C4-2B (cell line): ENCODE measurements at regions not wholly inside any gene's neighbourhood (a gene's known extent, or its start where the extent isn't known, plus 50 kb on each side); places are given as distances from the start of the nearest gene placed in this dataset.

Source experiments
- H3K27ac ChIP-seq: fragments of 450-650 bp; 2 replicates; pipeline ENCODE4 v1.5.1; 2017
- ZFX ChIP-seq: fragments of 450-650 bp; IDR thresholded peaks from 2 replicates; pipeline ENCODE4 v1.6.1; 2017
- TF ChIP-seq, protein P1 (sequence below): fragments of 450-650 bp; conservative IDR thresholded peaks from 2 replicates; pipeline ENCODE4 v1.5.1; 2017; ENCODE audit warnings: mild to moderate bottlenecking

DNA sequence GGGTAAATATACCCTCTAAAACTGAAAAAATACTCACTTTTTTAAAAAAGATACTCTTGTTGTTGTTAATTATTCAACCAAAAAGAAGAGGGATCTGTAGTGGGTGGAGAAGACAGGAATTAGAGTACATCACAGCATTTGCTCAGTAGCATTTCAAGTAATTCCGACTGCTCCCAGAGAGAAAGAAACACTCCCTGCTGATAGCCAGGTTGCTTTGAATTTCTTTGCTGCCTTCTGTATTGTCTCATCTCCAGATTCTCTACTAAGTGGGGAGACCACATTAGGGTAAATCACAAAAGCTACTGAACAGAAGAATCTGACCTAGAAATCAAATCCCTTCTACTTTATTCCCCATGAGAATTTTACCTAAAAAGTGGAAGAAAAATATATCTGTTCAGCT lies 661.1 kb downstream of the BRINP3 start:
- TF ChIP-seq, protein P1, sequence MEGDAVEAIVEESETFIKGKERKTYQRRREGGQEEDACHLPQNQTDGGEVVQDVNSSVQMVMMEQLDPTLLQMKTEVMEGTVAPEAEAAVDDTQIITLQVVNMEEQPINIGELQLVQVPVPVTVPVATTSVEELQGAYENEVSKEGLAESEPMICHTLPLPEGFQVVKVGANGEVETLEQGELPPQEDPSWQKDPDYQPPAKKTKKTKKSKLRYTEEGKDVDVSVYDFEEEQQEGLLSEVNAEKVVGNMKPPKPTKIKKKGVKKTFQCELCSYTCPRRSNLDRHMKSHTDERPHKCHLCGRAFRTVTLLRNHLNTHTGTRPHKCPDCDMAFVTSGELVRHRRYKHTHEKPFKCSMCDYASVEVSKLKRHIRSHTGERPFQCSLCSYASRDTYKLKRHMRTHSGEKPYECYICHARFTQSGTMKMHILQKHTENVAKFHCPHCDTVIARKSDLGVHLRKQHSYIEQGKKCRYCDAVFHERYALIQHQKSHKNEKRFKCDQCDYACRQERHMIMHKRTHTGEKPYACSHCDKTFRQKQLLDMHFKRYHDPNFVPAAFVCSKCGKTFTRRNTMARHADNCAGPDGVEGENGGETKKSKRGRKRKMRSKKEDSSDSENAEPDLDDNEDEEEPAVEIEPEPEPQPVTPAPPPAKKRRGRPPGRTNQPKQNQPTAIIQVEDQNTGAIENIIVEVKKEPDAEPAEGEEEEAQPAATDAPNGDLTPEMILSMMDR = no peak
- no peak for TF ChIP-seq ZFX
- no peak overlapping the region for H3K27ac ChIP-seq

DNA sequence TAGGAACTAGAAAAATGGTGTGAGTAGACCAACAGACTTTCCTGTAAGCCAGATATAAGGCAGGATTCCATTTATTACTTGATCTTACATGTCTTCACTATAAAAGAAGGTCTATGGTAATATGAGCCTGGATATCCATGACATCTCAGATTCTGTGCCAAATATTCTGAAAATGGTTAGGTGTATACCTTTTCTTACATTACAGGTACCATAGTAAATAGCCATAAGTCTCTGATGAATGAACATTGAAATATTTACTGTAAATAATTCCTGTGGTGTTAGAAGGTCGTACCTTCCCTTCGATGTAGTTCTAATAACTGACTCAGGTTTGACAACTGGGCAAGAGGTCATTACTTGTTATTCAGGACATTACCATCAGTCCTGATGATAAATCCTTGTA lies 657.9 kb downstream of the BRINP3 start:
- H3K27ac ChIP-seq = no peak overlapping the region
- TF ChIP-seq ZFX = no peak
- TF ChIP-seq, protein P1 = no peak

DNA sequence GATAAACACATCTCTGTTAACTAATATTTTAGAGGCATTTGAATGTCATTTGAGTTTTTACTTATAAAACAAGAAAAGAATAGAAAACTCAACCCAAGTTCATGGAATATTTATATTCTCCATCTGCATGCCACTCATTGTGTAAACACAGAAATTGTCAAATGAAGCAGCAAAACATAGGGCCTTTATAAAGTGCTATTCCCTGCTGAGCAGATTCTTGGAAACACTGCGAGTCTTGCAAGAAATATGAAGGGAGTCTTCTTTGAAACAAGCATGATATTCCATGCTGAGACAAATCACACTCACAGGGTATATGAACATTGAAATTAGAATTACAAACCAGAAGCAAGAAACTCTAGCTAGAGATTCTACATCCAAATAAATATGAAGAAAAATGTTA lies 655.8 kb downstream of the BRINP3 start:
- TF ChIP-seq, protein P1 = no peak
- no peak for TF ChIP-seq ZFX
- H3K27ac ChIP-seq = no peak overlapping the region

DNA sequence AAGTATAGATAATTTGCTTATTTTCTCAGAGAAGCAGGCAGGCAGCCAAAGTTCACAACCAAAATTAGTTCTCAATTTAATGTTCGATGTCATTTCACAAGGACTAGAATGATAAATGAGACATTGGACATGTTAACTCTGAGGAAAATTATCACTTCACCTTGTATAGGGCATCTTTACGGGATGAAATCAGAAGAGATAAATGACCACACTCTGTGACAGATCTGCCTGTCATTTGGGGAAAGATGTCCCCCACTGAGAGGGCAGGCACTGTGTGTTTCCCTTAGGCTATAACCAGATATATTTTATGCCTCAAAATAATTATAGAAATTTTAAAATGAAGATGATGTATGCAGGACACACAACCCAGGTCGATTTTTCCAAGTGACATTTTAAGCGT lies 642.9 kb downstream of the BRINP3 start:
- H3K27ac ChIP-seq = no peak overlapping the region
- TF ChIP-seq ZFX = no peak
- TF ChIP-seq, protein P1 = no peak

DNA sequence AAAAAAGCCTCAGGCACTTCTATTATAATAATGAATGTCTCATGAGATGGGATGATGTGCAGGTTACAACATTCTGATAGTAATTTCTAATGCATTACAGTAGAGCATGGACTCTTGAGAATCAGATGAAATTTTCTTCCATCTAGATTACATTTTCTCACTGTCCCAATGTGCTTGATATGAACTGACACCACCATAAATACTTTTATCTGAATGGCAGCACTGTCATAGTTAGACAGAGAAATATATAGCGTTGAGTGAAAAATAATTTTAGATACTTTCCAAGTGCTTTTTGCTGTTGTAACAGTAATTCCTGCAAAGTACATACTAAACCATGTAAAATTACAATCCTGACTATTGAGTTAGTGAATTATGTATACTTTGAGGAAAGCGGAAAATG lies 630.1 kb downstream of the BRINP3 start:
- H3K27ac ChIP-seq = no peak overlapping the region
- TF ChIP-seq ZFX = no peak
- TF ChIP-seq, protein P1 = no peak

DNA sequence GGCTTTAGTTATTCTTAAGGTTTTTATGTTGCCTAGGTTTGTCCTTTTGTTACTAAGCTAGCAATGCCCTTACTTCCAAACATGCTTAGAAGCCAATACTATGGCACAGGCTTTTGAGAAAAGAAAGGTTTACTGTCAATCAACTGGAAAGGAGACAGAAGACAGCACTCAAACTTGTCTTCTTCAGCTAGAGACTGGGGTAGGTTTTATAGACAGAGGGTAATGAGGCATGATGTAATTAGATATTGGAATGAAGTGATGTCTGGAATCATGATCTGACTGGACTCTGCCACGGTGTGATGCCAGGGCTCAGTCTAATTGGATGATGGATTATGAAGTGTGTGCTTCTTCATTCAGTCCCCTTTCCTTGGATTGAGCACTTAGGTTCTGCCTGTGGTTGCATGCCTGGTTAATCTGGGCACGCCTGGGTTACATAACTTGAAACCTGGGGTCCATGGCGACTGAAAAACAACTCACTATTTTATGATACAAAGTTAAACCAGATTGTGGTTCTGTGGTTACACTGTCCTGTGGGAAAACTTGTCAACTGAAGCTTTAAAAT lies 625.8 kb downstream of the BRINP3 start:
- TF ChIP-seq, protein P1 = no peak
- TF ChIP-seq ZFX = no peak
- no peak overlapping the region for H3K27ac ChIP-seq

DNA sequence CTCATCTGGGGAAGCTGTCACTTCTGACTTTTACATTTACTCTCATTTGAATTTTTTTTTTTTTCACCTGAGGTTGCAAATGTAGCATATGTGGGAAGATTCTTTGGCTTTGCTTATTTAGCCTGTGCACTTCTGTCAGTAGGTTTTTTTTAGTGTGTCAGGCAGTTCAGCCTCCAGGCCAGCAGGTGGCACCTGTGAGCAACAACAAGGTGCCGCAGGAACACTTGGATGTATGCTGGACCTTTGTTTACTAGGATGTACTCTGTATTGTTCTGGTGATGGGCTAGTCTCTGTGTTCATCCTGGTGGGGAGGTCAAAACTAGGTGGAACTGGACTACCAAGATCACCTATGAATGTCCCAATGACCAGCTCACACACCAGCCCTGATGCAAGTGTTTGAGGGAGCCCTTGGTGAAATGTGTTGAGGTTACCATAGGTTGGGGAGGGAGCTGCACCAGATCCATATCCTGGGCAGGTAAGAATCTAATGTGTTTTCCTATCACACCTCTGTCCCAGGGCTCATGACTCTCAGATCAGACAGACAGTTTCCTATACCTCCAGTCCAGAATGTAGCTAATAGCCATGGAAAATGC lies 618.2 kb downstream of the BRINP3 start:
- no peak for TF ChIP-seq ZFX
- TF ChIP-seq, protein P1 = peak; percentile 94
- no peak overlapping the region for H3K27ac ChIP-seq
